DOHH2 (cell line): ENCODE measurements at regions not wholly inside any gene's neighbourhood (a gene's known extent, or its start where the extent isn't known, plus 50 kb on each side); places are given as distances from the start of the nearest gene placed in this dataset.

ENCODE experiments used
- H3F3A ChIP-seq: fragments of 200-600 bp; sonication (generic), shearing (Covaris generic); 2 replicates; pipeline ENCODE4 v1.6.0; 2016; ENCODE audit warnings: antibody characterized with exemption, mild to moderate bottlenecking; ENCODE audit not compliant: control insufficient read depth, insufficient read depth
- H3K27ac ChIP-seq: fragments of 200-600 bp; sonication (generic); 2 replicates; pipeline ENCODE4 v1.5.1; 2014; ENCODE audit warnings: low read depth, mild to moderate bottlenecking, low read length, moderate library complexity
- H3K27me3 ChIP-seq: fragments of 200-600 bp; sonication (generic); 2 replicates; pipeline ENCODE4 v1.6.1; 2014; ENCODE audit warnings: mild to moderate bottlenecking, low read length, mixed read lengths; ENCODE audit not compliant: control insufficient read depth
- H3K36me3 ChIP-seq: fragments of 200-600 bp; sonication (generic); 2 replicates; pipeline ENCODE4 v1.6.1; 2014; ENCODE audit warnings: mild to moderate bottlenecking, low read length, moderate library complexity, mixed read lengths; ENCODE audit not compliant: control insufficient read depth
- H3K4me1 ChIP-seq: fragments of 200-600 bp; sonication (generic); 2 replicates; pipeline ENCODE4 v1.6.1; 2014; ENCODE audit warnings: mild to moderate bottlenecking, low read length, mixed read lengths; ENCODE audit not compliant: control insufficient read depth
- H3K4me2 ChIP-seq: fragments of 200-600 bp; sonication (generic); 2 replicates; pipeline ENCODE4 v1.6.0; 2014; ENCODE audit warnings: mild to moderate bottlenecking, low read length, moderate library complexity
- H3K4me3 ChIP-seq: fragments of 200-600 bp; sonication (generic); 2 replicates; pipeline ENCODE4 v1.5.1; 2014; ENCODE audit warnings: mild to moderate bottlenecking, low read length, mixed read lengths
- H3K79me2 ChIP-seq: fragments of 200-600 bp; sonication (generic); 2 replicates; pipeline ENCODE4 v1.6.1; 2014; ENCODE audit warnings: mild to moderate bottlenecking, low read length, mixed read lengths; ENCODE audit not compliant: control insufficient read depth
- H3K9me2 ChIP-seq: fragments of 200-600 bp; sonication (generic); replicated peaks from 2 replicates; pipeline ENCODE4 v1.6.1; 2014; ENCODE audit warnings: mild to moderate bottlenecking, low read length, mixed read lengths; ENCODE audit not compliant: control insufficient read depth
- H3K9me3 ChIP-seq: fragments of 200-600 bp; sonication (generic); 2 replicates; pipeline ENCODE4 v1.6.1; 2014; ENCODE audit warnings: antibody characterized with exemption, low read length, mixed read lengths; ENCODE audit not compliant: control insufficient read depth, insufficient read depth
- H4K20me1 ChIP-seq: fragments of 200-600 bp; sonication (generic); 2 replicates; pipeline ENCODE4 v1.6.0; 2014; ENCODE audit warnings: low read depth, mild to moderate bottlenecking, antibody characterized with exemption, low read length, moderate library complexity; ENCODE audit not compliant: control insufficient read depth, insufficient read depth
- CTCF ChIP-seq: fragments of 200-600 bp; sonication (generic); IDR thresholded peaks from one replicate; pipeline ENCODE4 v1.5.1; 2014; ENCODE audit warnings: antibody characterized with exemption, mild to moderate bottlenecking, low read depth, low read length; ENCODE audit not compliant: poor library complexity, severe bottlenecking
- EZH2phosphoT487 ChIP-seq: fragments of 200-600 bp; sonication (generic); IDR thresholded peaks from 2 replicates; pipeline ENCODE4 v1.6.1; 2017; ENCODE audit warnings: borderline replicate concordance, mild to moderate bottlenecking, antibody characterized with exemption, low read length, moderate library complexity, mixed read lengths

- no peaks in the 10 kb centered on the region for H3K9me2 ChIP-seq
- no peaks in the 10 kb centered on the region for H3K79me2 ChIP-seq
- H3K27ac ChIP-seq: no peak overlapping the region
- H3F3A ChIP-seq: no peaks in the 10 kb centered on the region
- no peaks in the 10 kb centered on the region for H4K20me1 ChIP-seq
- H3K4me1 ChIP-seq: no peaks in the 10 kb centered on the region
- no peaks in the 10 kb centered on the region for H3K36me3 ChIP-seq
- no peaks in the 10 kb centered on the region for H3K27me3 ChIP-seq
- TF ChIP-seq EZH2phosphoT487 (no peak), CTCF (no peak)
- no peak overlapping the region for H3K4me3 ChIP-seq
- H3K9me3 ChIP-seq: no peaks in the 10 kb centered on the region
- no peak overlapping the region for H3K4me2 ChIP-seq
These were observed 53.9 kb upstream of the ZNF157 start for GRCh38 chrX:47316276-47317025.
